ENCODE measurements at regions not wholly inside any gene's neighbourhood (a gene's known extent, or its start where the extent isn't known, plus 50 kb on each side); places are given as distances from the start of the nearest gene placed in this dataset.

DNA sequence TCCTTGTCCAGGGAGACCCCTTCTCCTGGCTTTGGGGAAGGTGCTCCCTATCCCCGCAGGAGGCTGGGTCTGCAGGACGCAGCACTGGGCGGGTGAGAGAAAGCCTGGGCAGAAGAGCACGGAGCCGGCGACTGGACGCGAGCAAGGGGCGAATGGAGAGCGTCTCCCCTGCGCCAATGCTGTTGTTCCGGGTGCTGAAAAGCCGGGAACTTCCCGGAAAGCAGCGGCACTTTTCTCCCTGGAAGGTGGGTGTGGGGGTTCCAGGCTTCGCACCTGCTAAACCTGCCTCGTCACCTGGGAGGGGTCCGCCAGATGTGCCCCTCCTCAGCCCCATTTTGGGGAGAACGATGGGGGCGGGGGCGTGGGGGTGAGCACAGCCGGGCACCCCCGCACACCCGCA is 417.1 kb upstream of the TMTC1 start:
- Histone ChIP-seq H3K4me3 (no peak overlapping the region), H3K4me1 (ENCODE audit: insufficient read depth) (peaks cover 2% of the 10 kb centered on the region), H3K27ac (no peak overlapping the region), H3K36me3 (no peaks in the 10 kb centered on the region), H3K27me3 (no peaks in the 10 kb centered on the region), H3K9me3 (no peaks in the 10 kb centered on the region)
- TF ChIP-seq, protein P1, sequence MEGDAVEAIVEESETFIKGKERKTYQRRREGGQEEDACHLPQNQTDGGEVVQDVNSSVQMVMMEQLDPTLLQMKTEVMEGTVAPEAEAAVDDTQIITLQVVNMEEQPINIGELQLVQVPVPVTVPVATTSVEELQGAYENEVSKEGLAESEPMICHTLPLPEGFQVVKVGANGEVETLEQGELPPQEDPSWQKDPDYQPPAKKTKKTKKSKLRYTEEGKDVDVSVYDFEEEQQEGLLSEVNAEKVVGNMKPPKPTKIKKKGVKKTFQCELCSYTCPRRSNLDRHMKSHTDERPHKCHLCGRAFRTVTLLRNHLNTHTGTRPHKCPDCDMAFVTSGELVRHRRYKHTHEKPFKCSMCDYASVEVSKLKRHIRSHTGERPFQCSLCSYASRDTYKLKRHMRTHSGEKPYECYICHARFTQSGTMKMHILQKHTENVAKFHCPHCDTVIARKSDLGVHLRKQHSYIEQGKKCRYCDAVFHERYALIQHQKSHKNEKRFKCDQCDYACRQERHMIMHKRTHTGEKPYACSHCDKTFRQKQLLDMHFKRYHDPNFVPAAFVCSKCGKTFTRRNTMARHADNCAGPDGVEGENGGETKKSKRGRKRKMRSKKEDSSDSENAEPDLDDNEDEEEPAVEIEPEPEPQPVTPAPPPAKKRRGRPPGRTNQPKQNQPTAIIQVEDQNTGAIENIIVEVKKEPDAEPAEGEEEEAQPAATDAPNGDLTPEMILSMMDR (IDR thresholded peaks at IDR 0.05) = no peak
- TF ChIP-seq POLR2A (IDR thresholded peaks at IDR 0.05) = no peak
- TF ChIP-seq EP300 (IDR thresholded peaks at IDR 0.05) = no peak
- WGBS, 3 donors = 0 to 1% (median 1%) methylated on average over 16 to 23 of the region's 24 CpGs
- no peak for DNase-seq
- intact Hi-C loops (cut with DNase I) = no loop called here

DNA sequence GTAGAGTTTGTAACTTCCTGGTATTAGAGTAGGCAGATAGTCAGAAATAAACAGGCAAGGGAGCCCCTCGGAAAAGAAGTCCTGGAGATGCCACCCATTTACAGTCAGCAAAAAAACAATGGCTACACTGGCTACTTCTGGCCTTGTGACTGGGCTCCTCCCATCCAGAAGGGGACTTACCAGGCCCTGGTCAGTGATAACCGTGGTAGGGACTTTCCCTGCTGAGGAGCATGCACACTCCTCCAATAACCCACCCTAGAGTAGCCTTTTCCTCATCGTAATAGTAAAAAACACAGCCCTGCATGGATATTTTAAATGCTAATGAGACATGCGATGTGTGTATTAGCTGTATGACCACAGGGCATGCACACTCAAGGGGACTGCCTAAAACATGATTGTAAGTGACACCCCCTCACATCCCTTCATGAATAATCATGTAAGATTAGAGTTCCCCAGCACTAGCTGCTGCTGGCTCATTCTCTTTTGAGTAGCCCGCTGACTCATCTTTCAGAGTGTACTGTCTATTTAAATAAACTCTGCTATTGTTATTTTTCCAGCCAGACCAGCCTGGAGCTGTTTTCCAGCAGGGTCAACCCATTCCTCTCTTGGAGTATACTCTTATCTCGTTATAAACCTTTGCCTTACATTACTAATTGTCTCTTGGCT is 413.8 kb upstream of the TMTC1 start:
- no peaks in the 10 kb centered on the region for H3K36me3 ChIP-seq
- intact Hi-C loops (cut with DNase I) = no loop called here
- H3K9me3 ChIP-seq = no peaks in the 10 kb centered on the region
- peaks cover 2% of the 10 kb centered on the region for H3K4me1 ChIP-seq (ENCODE audit: insufficient read depth)
- H3K27me3 ChIP-seq = no peaks in the 10 kb centered on the region
- no peak overlapping the region for H3K4me3 ChIP-seq
- TF ChIP-seq EP300 (IDR thresholded peaks at IDR 0.05) (no peak), POLR2A (IDR thresholded peaks at IDR 0.05) (no peak)
- TF ChIP-seq, protein P1 (IDR thresholded peaks at IDR 0.05) = no peak
- DNase-seq = no peak
- 59 to 68% (median 66%) methylated on average over 6 of the region's 6 CpGs for WGBS, 3 donors
- no peak overlapping the region for H3K27ac ChIP-seq

DNA sequence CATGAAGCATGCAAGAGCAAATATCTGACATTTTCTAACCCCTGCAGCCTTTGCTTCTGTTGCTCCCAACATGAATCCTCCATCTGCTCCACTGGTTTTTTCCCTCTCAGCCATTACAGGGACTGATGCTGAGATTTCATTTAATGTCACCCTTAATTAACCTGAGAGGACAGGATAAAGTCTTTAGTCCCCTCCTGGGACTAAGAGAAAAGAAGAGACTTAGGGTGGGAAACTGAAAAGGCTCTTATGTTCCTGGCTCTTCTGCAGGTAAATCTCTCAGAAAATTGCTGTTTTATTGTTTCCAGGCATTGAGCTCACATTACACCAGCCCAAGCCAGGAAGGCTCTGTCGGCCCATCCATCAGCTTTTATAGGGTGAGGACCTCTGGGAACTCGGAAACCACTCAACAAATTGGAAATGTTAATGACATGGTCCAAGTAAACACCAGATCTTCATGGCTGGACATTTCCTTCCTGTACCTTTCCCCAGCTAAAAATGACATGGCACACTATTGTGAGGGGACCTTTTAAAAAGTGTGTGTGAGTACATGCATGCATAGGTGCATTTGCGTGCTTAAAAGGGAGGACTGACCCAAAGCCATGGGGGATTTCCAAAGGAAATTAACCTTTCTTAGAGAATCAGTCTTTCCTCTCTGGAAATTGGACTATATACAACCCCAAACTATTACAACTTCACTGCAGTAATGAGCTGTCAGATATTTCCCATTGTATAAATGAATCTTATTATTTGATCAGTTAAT is 408.1 kb upstream of the TMTC1 start:
- Histone ChIP-seq H3K27me3 (no peaks in the 10 kb centered on the region), H3K9me3 (no peaks in the 10 kb centered on the region), H3K27ac (no peak overlapping the region), H3K36me3 (no peaks in the 10 kb centered on the region), H3K4me1 (ENCODE audit: insufficient read depth) (no peaks in the 10 kb centered on the region), H3K4me3 (no peak overlapping the region)
- 76 to 86% (median 83%) methylated on average over 3 of the region's 3 CpGs for WGBS, 3 donors
- DNase-seq = no peak
- intact Hi-C loops (cut with DNase I) = no loop called here
- TF ChIP-seq POLR2A (IDR thresholded peaks at IDR 0.05) = no peak
- no peak for TF ChIP-seq EP300 (IDR thresholded peaks at IDR 0.05)
- TF ChIP-seq, protein P1 (IDR thresholded peaks at IDR 0.05) = no peak

DNA sequence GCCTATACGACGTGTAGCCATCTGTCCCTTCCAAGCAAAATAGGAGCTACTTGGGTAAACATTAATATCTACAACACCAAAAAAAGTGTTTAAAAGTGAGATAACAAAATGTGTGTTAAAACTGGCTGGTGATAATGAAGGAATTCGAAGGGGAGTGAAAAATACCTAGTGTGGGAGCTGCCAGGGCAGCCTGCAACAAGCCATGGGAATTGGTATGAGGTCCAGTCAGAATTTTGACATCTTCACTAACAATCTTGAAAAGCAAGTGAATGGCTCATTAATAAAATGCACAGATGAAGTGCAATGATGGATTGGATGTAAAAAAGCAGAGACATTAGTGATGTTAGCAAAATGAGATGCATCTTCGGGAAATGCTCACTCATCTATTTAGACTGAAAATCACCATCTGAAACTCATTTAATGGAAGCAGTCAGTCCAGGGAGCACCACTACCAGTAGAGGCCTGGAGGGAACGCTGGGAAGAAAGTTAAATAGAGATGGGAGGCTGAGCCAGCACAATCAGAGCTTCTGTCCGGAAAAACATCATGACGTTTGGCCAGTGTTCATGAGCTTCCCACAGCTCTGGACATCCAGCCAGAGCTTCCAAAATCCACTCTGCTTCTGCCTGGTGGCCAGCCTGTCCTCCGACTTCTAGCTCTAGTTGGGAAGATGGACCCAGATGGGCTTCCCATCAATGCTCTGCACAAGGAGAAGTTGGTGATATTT is 405.0 kb upstream of the TMTC1 start:
- Histone ChIP-seq H3K9me3 (no peaks in the 10 kb centered on the region), H3K4me3 (no peak overlapping the region), H3K27me3 (no peaks in the 10 kb centered on the region), H3K27ac (no peak overlapping the region), H3K4me1 (ENCODE audit: insufficient read depth) (no peaks in the 10 kb centered on the region), H3K36me3 (no peaks in the 10 kb centered on the region)
- TF ChIP-seq, protein P1 (IDR thresholded peaks at IDR 0.05) = no peak
- TF ChIP-seq EP300 (IDR thresholded peaks at IDR 0.05) = no peak
- no peak for TF ChIP-seq POLR2A (IDR thresholded peaks at IDR 0.05)
- 27 to 50% (median 45%) methylated on average over 8 of the region's 8 CpGs for WGBS, 3 donors
- DNase-seq = no peak
- intact Hi-C loops (cut with DNase I) = no loop called here

All from ovary (tissue), 7 donors.